Stimulated activated memory B cell treated with anti-CD40 and anti-IgM and Interleukin-4, amounts not matched to agents 10 μg/mL and 1 μg/mL and 100 μg/mL, for 72 hours (primary cell): ENCODE measurements at regions not wholly inside any gene's neighbourhood (a gene's known extent, or its start where the extent isn't known, plus 50 kb on each side); places are given as distances from the start of the nearest gene placed in this dataset.
A peak's percentile ranks its signal among the peaks of the same experiment; 100 is the strongest.

ENCODE experiments used
- ATAC-seq: fragments of 150-1000 bp; cut with Tn5 transposase; 2 replicates; pipeline ENCODE4 v1.10.0; 2021
- H3K27ac Mint-ChIP-seq: one replicate; pipeline ENCODE4 v1.8.0; 2022; ENCODE audit warnings: mild to moderate bottlenecking, mixed read lengths
- H3K27me3 Mint-ChIP-seq: one replicate; pipeline ENCODE4 v1.8.0; 2022; ENCODE audit warnings: mixed read lengths
- H3K36me3 Mint-ChIP-seq: one replicate; pipeline ENCODE4 v1.8.0; 2022; ENCODE audit warnings: mixed read lengths
- H3K4me1 Mint-ChIP-seq: one replicate; pipeline ENCODE4 v1.8.0; 2022; ENCODE audit warnings: mixed read lengths
- H3K4me3 Mint-ChIP-seq: one replicate; pipeline ENCODE4 v1.8.0; 2022; ENCODE audit warnings: mild to moderate bottlenecking, moderate library complexity, mixed read lengths
- H3K9me3 Mint-ChIP-seq: one replicate; pipeline ENCODE4 v1.8.0; 2022; ENCODE audit warnings: mixed read lengths

DNA sequence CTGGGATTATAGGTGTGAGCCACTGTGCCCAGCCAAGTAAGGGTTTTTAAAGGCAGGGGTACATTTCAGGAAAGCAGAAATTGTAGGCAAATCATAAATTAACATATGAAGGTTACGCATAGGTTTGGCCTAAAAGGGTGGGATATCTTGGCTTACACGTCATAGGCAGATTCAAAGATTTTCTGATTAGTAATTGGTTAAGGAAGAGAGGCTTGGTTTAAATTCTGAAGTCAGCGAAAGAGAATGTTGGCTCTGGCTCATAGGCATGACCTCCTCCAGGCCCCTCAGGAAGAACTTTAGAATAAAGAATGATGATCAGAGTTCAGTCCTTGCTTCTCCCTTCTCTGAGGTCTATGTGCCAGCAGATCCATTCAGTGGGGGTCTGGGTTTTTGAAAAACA lies 124.8 kb upstream of the RBBP6 start:
- H3K4me3 Mint-ChIP-seq, result no peak overlapping the region
- no peaks in the 10 kb centered on the region for H3K9me3 Mint-ChIP-seq
- peaks cover 12% of the 10 kb centered on the region for H3K4me1 Mint-ChIP-seq
- no peak overlapping the region for H3K27ac Mint-ChIP-seq
- no peaks in the 10 kb centered on the region for H3K36me3 Mint-ChIP-seq
- peaks cover 22% of the 10 kb centered on the region for H3K27me3 Mint-ChIP-seq
- ATAC-seq, result no peak

DNA sequence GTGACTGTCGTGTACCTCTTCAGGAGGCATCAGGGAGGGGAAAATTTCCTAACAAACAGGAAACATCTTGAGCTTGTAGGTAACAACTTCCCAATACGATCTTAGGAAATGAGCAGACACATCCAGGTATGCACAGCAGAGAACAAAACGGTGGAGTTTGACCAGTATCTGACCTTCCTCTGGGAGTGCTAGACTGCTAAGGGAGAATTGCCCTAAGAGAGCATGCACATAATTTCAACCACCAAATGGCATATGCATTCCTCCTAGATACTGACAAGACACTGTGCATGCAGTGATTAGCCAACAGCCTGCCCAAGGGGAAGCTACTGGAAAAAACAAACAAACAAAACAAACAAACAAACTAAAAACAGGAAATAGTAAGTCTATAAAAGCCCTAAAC lies 120.6 kb upstream of the RBBP6 start:
- Mint-ChIP-seq H3K4me3 (no peak overlapping the region), H3K27ac (peak overlapping the region; percentile 18), H3K27me3 (peaks cover 22% of the 10 kb centered on the region), H3K36me3 (no peaks in the 10 kb centered on the region), H3K9me3 (no peaks in the 10 kb centered on the region), H3K4me1 (peaks cover 19% of the 10 kb centered on the region)
- ATAC-seq, result no peak

DNA sequence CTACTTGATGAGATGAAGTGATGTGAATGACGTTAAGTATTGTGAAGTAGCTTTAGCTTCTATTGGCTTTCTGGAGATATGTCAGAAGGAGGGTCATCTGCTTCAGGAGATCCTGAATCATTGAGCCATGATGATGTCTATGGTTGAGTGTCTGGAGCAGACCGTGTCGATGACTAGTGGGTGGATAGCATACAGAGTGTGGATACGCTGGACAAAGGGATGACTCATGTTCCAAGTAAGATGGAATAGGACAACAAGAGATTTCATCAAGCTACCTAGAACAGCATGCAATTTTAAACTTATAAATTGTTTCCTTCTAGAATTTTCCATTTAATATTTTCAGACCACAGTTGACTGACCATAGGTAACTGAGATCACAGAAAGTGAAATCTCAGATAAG lies 116.1 kb upstream of the RBBP6 start:
- no peak overlapping the region for H3K4me3 Mint-ChIP-seq
- no peaks in the 10 kb centered on the region for H3K9me3 Mint-ChIP-seq
- no peak overlapping the region for H3K27ac Mint-ChIP-seq
- H3K27me3 Mint-ChIP-seq, result peaks cover 22% of the 10 kb centered on the region
- no peak for ATAC-seq
- H3K4me1 Mint-ChIP-seq, result peaks cover 18% of the 10 kb centered on the region
- no peaks in the 10 kb centered on the region for H3K36me3 Mint-ChIP-seq

DNA sequence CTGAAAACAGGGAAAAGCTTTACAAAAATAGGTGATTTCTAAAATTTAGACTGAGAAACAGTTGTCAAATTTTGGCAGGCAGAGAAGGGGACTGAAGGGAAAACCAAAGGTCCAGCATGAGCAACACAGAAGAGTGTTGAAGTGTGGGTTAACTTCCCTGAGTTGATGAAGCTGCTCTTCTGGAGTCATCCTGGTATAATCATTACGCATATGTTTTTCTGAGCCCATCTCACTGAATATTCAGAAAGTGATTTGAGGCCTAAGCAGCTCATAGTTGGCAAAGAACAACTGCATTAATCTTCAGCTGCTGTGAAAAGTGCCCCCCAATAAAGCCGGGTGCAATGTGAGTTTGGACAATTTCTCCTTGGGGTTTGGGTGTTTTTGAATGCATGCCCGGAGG lies 115.0 kb upstream of the RBBP6 start:
- H3K36me3 Mint-ChIP-seq, result no peaks in the 10 kb centered on the region
- ATAC-seq, result no peak
- H3K4me3 Mint-ChIP-seq, result no peak overlapping the region
- H3K9me3 Mint-ChIP-seq, result no peaks in the 10 kb centered on the region
- peaks cover 7% of the 10 kb centered on the region for H3K4me1 Mint-ChIP-seq
- H3K27me3 Mint-ChIP-seq, result peaks cover 13% of the 10 kb centered on the region
- no peak overlapping the region for H3K27ac Mint-ChIP-seq

DNA sequence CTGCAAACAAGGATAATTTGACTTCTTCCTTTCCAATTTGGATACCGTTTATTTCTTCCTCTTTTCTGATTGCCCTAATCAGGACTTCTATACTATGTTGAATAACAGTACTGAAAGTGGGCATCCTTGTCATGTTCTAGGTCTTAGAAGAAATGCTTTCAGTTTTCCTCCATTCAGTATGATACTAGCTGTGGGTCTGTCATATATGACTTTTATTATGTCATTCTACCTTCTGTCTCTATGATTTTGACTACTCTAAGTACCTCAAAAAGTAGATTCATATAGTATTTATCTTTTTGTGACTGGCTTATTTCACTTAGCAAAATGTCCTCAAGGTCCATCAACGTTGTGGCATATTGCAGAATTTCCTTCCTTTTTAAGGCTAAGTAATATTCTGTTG lies 111.5 kb upstream of the RBBP6 start:
- no peaks in the 10 kb centered on the region for H3K4me1 Mint-ChIP-seq
- ATAC-seq, result no peak
- H3K27me3 Mint-ChIP-seq, result peaks cover 32% of the 10 kb centered on the region

DNA sequence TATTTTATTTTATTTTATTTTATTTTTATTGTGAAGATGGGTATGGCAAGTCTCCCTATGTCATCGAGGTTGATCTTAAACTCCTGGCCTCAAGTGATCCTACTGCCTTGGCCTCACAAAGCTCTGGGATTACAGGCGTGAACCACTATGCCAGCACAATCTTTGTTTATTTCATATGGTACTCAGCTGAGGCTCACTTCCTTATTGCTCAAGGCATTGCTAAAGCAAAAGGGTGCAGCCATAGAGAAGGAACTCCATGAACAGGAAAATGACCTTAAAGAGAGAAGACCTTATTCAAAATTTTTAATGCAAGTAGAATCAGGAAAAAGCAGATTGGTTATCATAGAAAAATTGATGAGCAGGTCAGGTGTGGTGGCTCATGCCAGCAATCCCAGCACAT lies 110.6 kb upstream of the RBBP6 start:
- Mint-ChIP-seq H3K27ac (no peak overlapping the region), H3K4me1 (no peaks in the 10 kb centered on the region), H3K36me3 (no peaks in the 10 kb centered on the region), H3K27me3 (peaks cover 42% of the 10 kb centered on the region), H3K9me3 (no peaks in the 10 kb centered on the region), H3K4me3 (no peak overlapping the region)
- ATAC-seq, result no peak

More for the DNA sequence above, 111.5 kb upstream of the RBBP6 start:
- Mint-ChIP-seq H3K36me3 (no peaks in the 10 kb centered on the region), H3K27ac (no peak overlapping the region), H3K9me3 (no peaks in the 10 kb centered on the region), H3K4me3 (no peak overlapping the region)

DNA sequence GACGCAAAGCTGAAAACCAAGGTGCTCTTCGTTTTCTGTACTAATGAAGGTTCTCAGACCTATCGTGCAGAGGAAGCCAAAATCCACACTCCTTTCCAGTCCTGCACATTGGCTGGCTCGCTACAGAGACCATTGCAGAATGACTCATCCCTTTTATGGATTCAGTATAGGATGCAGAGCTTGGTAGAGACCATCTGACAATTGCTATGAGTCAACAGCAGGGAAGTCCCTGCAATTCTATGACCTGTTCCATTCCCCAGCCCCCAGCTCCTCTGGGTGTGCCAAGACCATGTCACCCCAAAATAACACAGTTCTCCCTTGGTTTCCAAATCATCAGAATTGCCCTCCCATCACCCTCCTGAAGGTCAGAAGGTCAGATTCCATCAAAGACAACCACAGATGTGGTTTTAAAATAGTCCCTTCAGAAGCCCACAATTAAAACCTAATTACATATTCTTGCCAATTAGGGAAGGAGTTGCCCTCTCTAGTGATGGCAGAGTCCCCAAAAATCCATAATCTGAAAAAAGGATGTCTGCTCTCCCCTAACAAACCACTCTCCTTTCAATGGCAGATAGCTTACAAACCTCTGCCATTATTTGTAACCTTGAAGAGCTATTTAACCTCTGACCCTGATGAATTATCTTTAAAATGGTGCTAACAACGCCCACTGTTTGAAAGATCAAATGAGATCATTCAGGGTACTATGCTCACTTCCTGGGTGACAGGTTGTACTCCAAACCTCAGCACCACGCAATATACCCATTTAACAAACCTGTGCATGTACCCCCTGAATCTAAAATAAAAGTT lies 108.2 kb upstream of the RBBP6 start:
- Mint-ChIP-seq H3K4me3 (no peak overlapping the region), H3K9me3 (no peaks in the 10 kb centered on the region), H3K4me1 (no peaks in the 10 kb centered on the region), H3K36me3 (no peaks in the 10 kb centered on the region), H3K27me3 (peaks cover 51% of the 10 kb centered on the region), H3K27ac (no peak overlapping the region)
- ATAC-seq, result peak; percentile 31

DNA sequence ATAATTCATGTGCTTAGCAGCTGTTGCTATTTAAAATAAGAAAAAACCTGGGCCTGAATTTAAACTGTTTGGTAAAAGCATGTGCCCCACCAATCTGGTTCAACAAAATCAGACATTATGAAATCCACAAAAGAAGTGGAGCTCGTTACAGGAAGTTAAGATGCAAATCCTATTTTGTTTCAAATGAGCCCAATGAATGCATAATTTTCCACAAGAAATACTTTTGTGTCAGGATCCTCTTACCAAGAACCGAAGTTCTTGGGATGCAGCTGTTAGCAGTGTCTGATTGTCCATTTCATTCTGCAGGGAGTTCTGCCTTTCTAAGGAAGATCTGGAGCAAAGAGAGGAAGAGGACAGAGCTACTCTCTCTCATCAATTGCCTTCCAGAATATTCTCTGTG lies 105.7 kb upstream of the RBBP6 start:
- Mint-ChIP-seq H3K4me3 (no peak overlapping the region), H3K4me1 (no peaks in the 10 kb centered on the region), H3K9me3 (peaks cover 4% of the 10 kb centered on the region), H3K36me3 (no peaks in the 10 kb centered on the region), H3K27me3 (peaks cover 60% of the 10 kb centered on the region), H3K27ac (no peak overlapping the region)
- no peak for ATAC-seq

DNA sequence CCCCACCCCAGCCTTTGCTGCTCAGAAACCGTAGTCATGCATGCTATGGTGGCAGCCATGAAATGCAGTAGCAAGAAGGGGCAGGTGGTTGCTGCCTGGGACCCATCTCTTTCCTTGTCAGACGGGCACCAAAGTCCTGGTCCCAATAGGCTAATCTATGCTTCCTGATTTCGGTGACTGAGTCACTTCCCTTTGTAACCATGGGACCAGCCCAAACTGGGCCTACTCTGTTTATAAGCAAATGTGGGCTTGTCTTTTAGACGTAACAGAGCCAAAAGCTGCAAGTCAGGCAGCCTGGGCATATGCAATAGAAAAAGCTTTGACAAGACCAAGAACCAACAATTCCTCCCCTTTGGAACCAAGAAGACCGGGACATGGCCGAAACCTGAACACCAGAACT lies 99.1 kb upstream of the RBBP6 start:
- no peak overlapping the region for H3K4me3 Mint-ChIP-seq
- H3K27me3 Mint-ChIP-seq, result peaks cover 33% of the 10 kb centered on the region
- H3K27ac Mint-ChIP-seq, result no peak overlapping the region
- no peak for ATAC-seq
- H3K4me1 Mint-ChIP-seq, result no peaks in the 10 kb centered on the region
- H3K9me3 Mint-ChIP-seq, result peaks cover 4% of the 10 kb centered on the region
- H3K36me3 Mint-ChIP-seq, result no peaks in the 10 kb centered on the region

DNA sequence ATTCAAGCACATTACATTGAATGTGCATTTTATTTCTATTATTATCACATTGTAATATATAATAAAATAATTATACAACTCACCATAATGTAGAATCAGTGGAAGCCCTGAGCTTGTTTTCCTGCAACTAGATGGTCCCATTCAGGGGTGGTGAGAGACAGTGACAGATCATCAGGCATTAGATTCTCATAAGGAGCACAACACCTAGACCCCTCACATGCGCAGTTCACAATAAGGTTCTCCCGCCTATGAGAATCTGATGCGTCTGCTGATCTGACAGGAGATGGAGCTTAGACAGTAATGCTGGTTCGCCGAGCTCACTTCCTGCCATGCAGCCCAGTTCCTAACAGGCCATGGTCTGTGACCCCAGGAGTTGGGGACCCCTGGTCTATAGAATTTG lies 96.7 kb upstream of the RBBP6 start:
- ATAC-seq, result no peak
- Mint-ChIP-seq H3K27me3 (peaks cover 21% of the 10 kb centered on the region), H3K4me1 (no peaks in the 10 kb centered on the region), H3K9me3 (peaks cover 4% of the 10 kb centered on the region), H3K27ac (no peak overlapping the region), H3K36me3 (no peaks in the 10 kb centered on the region), H3K4me3 (no peak overlapping the region)

DNA sequence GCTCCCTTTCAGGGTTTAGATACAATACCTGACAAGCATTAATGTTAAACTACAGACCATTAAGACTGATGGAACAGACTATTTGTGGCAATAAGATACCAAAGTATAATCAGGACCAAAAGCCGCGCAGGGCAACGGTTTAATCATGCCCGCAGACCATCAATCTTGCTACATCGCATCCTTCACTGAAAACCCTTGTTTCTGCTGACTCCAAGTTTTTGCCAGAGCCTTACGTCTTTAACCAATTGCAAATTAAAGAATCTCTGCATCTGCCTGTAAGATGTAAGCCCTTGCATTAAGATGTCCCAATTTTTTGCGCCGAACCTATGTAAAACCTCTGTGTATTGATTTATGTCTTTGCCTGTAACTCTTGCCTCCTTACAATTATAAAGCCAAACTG lies 94.2 kb upstream of the RBBP6 start:
- Mint-ChIP-seq H3K9me3 (no peaks in the 10 kb centered on the region), H3K27ac (no peak overlapping the region), H3K4me1 (no peaks in the 10 kb centered on the region), H3K27me3 (peaks cover 9% of the 10 kb centered on the region), H3K4me3 (no peak overlapping the region), H3K36me3 (no peaks in the 10 kb centered on the region)
- ATAC-seq, result no peak

DNA sequence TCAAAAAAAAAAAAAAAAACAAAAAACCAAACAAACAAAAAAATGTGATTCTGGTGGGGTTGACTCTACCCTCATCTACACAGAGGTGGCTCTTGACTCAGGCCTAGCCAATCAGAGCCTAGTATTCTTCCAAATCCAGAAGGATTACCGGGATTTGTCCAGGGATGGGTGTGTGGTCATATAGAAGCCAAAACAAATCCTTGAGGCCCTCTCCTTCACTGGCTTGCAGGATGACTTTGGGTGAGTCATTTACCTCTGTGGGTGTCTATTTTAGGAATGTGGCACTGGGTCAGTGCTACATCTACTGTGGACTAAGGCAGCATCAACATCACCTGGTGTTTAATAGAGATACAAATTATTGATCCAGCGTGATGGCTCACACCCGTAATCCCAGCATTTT lies 93.2 kb upstream of the RBBP6 start:
- ATAC-seq, result no peak
- H3K27ac Mint-ChIP-seq, result no peak overlapping the region
- no peaks in the 10 kb centered on the region for H3K4me1 Mint-ChIP-seq
- H3K9me3 Mint-ChIP-seq, result no peaks in the 10 kb centered on the region
- no peak overlapping the region for H3K4me3 Mint-ChIP-seq
- no peaks in the 10 kb centered on the region for H3K36me3 Mint-ChIP-seq
- H3K27me3 Mint-ChIP-seq, result peaks cover 10% of the 10 kb centered on the region

DNA sequence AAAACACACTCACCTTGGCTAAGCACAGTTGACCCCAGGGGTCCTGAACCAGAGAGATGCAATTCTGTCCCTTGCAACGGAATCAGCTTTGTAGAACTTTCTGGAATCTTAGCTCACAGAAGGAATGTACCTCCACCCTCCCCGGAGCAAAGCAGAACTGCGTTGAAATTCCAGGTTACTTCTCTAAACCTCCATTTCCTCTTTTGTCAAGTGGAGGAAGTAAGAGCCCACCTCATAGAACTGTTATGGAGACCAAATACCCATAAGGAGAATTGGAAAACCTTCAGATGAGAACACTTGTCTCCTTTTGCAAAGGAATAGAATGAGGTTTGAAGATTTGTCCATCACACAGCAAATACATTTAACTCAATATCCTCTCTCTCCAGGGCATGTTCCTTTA lies 86.6 kb upstream of the RBBP6 start:
- Mint-ChIP-seq H3K36me3 (no peaks in the 10 kb centered on the region), H3K9me3 (peaks cover 4% of the 10 kb centered on the region), H3K27ac (no peak overlapping the region), H3K4me3 (no peak overlapping the region), H3K4me1 (no peaks in the 10 kb centered on the region), H3K27me3 (peaks cover 35% of the 10 kb centered on the region)
- no peak for ATAC-seq

DNA sequence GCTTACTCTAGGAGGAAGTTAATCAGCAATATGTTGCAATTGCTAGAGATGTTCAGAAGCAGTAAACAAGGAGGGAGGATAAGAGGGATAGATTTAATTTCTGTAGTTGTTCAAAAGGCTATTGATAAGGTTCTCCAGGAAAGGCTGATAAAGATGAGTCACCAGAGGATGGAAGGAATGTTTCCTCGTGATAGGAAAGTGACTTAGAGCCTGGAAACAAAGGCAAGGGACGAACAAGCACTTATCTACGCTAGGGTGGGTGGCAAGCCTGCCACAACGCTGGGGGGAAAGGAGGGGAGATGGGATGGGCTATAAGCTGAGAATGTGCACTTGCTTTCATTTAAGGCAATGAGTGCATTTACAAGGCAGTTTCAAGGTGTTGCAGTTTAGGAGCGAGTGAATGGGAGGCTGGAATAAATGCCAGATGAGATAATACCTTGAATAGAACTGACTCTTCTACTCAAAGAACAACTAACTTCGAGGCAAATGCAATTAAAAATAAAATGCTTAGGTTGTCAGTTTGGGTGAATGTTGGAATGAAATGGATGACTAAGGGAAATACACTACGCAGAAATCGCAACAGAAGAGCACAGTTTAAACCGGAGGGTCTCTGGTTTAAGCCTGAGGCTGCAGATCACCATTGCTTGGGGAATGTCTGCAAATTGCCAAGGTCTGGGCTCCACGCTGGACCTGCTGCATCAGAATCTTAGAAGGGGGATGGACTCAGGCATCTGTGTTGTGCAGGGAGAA lies 76.0 kb upstream of the RBBP6 start:
- peaks cover 12% of the 10 kb centered on the region for H3K27me3 Mint-ChIP-seq
- no peaks in the 10 kb centered on the region for H3K4me1 Mint-ChIP-seq
- H3K4me3 Mint-ChIP-seq, result no peak overlapping the region
- H3K36me3 Mint-ChIP-seq, result no peaks in the 10 kb centered on the region
- H3K9me3 Mint-ChIP-seq, result no peaks in the 10 kb centered on the region
- no peak for ATAC-seq
- H3K27ac Mint-ChIP-seq, result no peak overlapping the region

DNA sequence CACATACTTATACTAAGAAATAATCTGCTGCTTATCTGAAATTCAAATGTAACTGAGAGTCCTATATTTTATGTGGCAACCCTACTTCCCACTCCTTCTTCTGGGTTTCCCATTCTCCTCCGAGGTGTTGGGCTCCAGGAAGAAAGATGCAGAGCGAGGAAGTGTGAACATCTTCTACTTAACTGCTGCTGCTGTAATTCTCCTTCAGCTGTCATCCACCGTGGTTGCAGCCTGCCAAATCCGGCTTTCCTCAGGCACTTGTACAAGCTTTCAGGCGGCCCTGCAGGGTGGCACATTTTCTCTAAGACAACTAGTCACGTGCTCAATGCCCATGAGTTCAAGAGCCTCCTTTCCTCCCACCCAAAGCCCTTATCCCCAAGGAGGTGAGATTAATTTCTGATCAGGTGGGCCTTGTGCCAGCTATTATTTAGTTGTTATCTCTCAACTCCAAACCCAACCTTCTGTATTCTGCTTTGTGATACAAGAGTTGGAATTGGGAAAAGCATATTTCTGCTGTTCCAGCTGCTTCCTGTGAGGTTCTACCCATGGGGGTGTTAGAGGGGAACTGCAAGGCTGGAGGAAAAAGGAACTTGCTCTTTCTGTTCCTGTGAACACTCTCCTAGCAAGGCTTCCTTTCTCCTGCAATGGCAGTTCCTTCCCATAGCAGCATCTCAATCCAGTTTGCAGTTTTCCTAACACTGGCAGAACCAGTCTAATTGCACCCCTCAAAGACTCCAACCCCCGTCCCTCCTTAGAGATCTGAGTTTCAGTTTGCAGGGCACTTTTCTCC lies 67.6 kb upstream of the RBBP6 start:
- no peak overlapping the region for H3K27ac Mint-ChIP-seq
- H3K27me3 Mint-ChIP-seq, result peaks cover 37% of the 10 kb centered on the region
- H3K4me1 Mint-ChIP-seq, result no peaks in the 10 kb centered on the region
- H3K4me3 Mint-ChIP-seq, result no peak overlapping the region
- ATAC-seq, result no peak
- H3K36me3 Mint-ChIP-seq, result peaks cover 4% of the 10 kb centered on the region
- peaks cover 19% of the 10 kb centered on the region for H3K9me3 Mint-ChIP-seq
